ENCODE measurements at regions not wholly inside any gene's neighbourhood (a gene's known extent, or its start where the extent isn't known, plus 50 kb on each side); places are given as distances from the start of the nearest gene placed in this dataset.
"Not testable (repeated sequence)": the region's sequence is repeated elsewhere in the genome, so short reads cannot be mapped to it uniquely, and the experiment has no call there.

DNA sequence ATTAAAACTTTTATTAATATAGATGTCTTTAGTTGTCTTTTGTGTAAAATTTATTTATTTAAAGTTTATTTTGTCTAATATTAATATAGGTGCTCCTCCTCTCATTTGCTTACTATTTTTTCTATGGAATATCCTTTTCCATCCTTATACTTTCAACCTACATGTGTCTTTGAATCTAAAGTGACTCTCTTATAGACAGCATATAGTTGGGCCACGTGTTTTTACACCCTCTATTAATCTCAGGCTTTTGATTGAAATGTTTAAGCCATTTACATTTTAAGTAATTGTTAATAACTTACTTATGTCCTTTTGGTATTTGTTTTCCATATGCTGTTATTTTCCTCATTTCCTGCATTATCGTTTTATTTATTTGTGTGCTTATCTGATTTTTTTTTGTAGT, 74.4 kb upstream of the LRFN5 start:
- H3K9me3 ChIP-seq (ENCODE audit: control insufficient read depth, insufficient read depth, low read depth, low read length): no peaks in the 10 kb centered on the region
- H3K36me3 ChIP-seq (ENCODE audit: control insufficient read depth, insufficient read depth, low read length): no peaks in the 10 kb centered on the region
- TF ChIP-seq POLR2AphosphoS5 (IDR thresholded peaks at IDR 0.05; ENCODE audit: low read depth, low read length) (no peak), CTCF (IDR thresholded peaks at IDR 0.05) (no peak), TCF7L2 (IDR thresholded peaks at IDR 0.05; ENCODE audit: low read depth, low read length) (no peak)
- TF ChIP-seq, protein P1, sequence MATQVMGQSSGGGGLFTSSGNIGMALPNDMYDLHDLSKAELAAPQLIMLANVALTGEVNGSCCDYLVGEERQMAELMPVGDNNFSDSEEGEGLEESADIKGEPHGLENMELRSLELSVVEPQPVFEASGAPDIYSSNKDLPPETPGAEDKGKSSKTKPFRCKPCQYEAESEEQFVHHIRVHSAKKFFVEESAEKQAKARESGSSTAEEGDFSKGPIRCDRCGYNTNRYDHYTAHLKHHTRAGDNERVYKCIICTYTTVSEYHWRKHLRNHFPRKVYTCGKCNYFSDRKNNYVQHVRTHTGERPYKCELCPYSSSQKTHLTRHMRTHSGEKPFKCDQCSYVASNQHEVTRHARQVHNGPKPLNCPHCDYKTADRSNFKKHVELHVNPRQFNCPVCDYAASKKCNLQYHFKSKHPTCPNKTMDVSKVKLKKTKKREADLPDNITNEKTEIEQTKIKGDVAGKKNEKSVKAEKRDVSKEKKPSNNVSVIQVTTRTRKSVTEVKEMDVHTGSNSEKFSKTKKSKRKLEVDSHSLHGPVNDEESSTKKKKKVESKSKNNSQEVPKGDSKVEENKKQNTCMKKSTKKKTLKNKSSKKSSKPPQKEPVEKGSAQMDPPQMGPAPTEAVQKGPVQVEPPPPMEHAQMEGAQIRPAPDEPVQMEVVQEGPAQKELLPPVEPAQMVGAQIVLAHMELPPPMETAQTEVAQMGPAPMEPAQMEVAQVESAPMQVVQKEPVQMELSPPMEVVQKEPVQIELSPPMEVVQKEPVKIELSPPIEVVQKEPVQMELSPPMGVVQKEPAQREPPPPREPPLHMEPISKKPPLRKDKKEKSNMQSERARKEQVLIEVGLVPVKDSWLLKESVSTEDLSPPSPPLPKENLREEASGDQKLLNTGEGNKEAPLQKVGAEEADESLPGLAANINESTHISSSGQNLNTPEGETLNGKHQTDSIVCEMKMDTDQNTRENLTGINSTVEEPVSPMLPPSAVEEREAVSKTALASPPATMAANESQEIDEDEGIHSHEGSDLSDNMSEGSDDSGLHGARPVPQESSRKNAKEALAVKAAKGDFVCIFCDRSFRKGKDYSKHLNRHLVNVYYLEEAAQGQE (IDR thresholded peaks at IDR 0.05; ENCODE audit: insufficient read depth in 1 of 2, low read depth in 2 of 2, low read length in 1 of 2): no peak
- no peaks in the 10 kb centered on the region for H3K27me3 ChIP-seq (ENCODE audit: control insufficient read depth, insufficient read depth, low read length)
- no peak overlapping the region for H3K4me3 ChIP-seq (ENCODE audit: low read depth in 2 of 2, low read length in 2 of 2)
- H3K4me1 ChIP-seq (ENCODE audit: control insufficient read depth, insufficient read depth, low read length): no peaks in the 10 kb centered on the region
- no TSS peak for BruUV-seq (replicated peaks)
- DNase-seq (ENCODE audit: low read depth, low spot score) (no peak), ATAC-seq (no peak)
- intact Hi-C loops (cut with micrococcal nuclease; ENCODE audit: unreplicated experiment) (no loop called here), in situ Hi-C loops (cut with HindIII; ENCODE audit: low pct_unique_long_range_greater_than_20kb, low sequenced_read_pairs) (no loop called here)
- H3K27ac ChIP-seq (ENCODE audit: low read length): no peak overlapping the region
- ChIA-PET CTCF (no interaction called here), POLR2A (no interaction called here)

DNA sequence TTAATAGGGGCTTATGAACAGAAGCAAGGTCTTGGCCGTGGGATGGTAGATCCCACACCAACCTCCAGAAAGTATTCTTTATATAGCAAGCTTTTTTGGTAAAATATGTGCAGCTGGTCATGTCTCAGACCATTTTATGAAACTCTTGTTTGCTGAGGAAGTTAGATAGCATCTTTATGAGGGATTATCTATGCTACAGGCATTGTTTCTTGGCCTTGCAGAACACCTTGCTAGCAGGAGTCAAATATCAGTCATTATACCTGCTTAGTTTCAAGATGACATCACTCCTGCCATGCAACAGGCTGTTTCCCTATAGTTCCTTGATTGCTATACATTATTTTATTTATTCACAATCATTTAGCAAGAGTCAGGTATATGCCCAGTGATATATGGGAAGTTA, 84.8 kb upstream of the LRFN5 start:
- no TSS peak for BruUV-seq (replicated peaks)

DNA sequence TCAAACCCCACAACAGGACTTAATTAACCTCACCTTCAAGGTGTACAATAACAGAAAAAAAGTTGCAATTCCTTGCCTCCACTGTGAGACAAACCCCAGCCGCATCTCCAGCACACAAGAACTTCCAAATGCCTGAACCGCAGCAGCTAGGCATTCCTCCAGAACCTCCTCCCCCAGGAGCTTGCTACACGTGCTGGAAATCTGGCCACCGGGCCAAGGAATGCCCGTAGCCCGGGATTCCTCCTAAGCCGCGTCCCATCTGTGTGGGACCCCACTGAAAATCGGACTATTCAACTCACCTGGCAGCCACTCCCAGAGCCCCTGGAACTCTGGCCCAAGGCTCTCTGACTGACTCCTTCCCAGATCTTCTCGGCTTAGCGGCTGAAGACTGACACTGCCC, 88.6 kb upstream of the LRFN5 start:
- H3K9me3 ChIP-seq (ENCODE audit: control insufficient read depth, insufficient read depth, low read depth, low read length); intact Hi-C loops (cut with micrococcal nuclease; ENCODE audit: unreplicated experiment); POLR2A ChIA-PET; CTCF ChIA-PET; BruUV-seq (replicated peaks); H3K36me3 ChIP-seq (ENCODE audit: control insufficient read depth, insufficient read depth, low read length); H3K4me3 ChIP-seq (ENCODE audit: low read depth in 2 of 2, low read length in 2 of 2); H3K27me3 ChIP-seq (ENCODE audit: control insufficient read depth, insufficient read depth, low read length); H3K4me1 ChIP-seq (ENCODE audit: control insufficient read depth, insufficient read depth, low read length); in situ Hi-C loops (cut with HindIII; ENCODE audit: low pct_unique_long_range_greater_than_20kb, low sequenced_read_pairs); ATAC-seq; DNase-seq (ENCODE audit: low read depth, low spot score); H3K27ac ChIP-seq (ENCODE audit: low read length): not testable (repeated sequence)

More for the DNA sequence above, 84.8 kb upstream of the LRFN5 start:
- no peaks in the 10 kb centered on the region for H3K9me3 ChIP-seq (ENCODE audit: control insufficient read depth, insufficient read depth, low read depth, low read length)
- H3K27ac ChIP-seq (ENCODE audit: low read length): no peak overlapping the region
- no peaks in the 10 kb centered on the region for H3K36me3 ChIP-seq (ENCODE audit: control insufficient read depth, insufficient read depth, low read length)
- in situ Hi-C loops (cut with HindIII; ENCODE audit: low pct_unique_long_range_greater_than_20kb, low sequenced_read_pairs): no loop called here
- no peak for ATAC-seq
- intact Hi-C loops (cut with micrococcal nuclease; ENCODE audit: unreplicated experiment): no loop called here
- no peaks in the 10 kb centered on the region for H3K4me1 ChIP-seq (ENCODE audit: control insufficient read depth, insufficient read depth, low read length)
- ChIA-PET POLR2A (no interaction called here), CTCF (no interaction called here)
- no peaks in the 10 kb centered on the region for H3K27me3 ChIP-seq (ENCODE audit: control insufficient read depth, insufficient read depth, low read length)
- no peak overlapping the region for H3K4me3 ChIP-seq (ENCODE audit: low read depth in 2 of 2, low read length in 2 of 2)
- no peak for DNase-seq (ENCODE audit: low read depth, low spot score)
- TF ChIP-seq POLR2AphosphoS5 (IDR thresholded peaks at IDR 0.05; ENCODE audit: low read depth, low read length) (no peak), CTCF (IDR thresholded peaks at IDR 0.05) (no peak), SIN3A (IDR thresholded peaks at IDR 0.05; ENCODE audit: borderline replicate concordance, insufficient read depth, low read depth, low read length) (no peak), TCF7L2 (IDR thresholded peaks at IDR 0.05; ENCODE audit: low read depth, low read length) (no peak)
- TF ChIP-seq, protein P1 (IDR thresholded peaks at IDR 0.05; ENCODE audit: insufficient read depth in 1 of 2, low read depth in 2 of 2, low read length in 1 of 2): no peak

Measured in Panc1 (cell line).